ENCODE measurements at regions not wholly inside any gene's neighbourhood (a gene's known extent, or its start where the extent isn't known, plus 50 kb on each side); places are given as distances from the start of the nearest gene placed in this dataset.

DNA sequence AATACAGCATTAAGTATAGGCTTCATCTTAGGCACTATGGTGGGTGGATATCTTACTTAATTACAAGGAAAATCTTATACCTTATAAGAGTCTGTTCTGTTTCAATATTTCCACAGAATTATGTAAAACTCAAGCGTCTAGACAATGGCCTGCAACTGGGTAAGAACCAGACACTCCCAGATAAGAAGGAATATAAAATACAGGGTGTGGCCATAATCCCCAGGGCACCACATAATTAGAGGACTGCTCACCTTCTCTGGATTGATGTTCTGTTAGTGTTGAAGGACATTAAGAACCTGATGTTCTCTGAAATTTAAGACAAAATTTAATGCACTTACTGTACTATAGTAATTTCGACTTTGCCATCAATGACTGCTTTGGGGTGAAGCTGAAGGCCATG lies 198.2 kb upstream of the ARSJ start:
- Mint-ChIP-seq H3K9me3 (no peaks in the 10 kb centered on the region), H3K27ac (no peak overlapping the region), H3K4me1 (ENCODE audit: low read depth) (no peaks in the 10 kb centered on the region), H3K36me3 (ENCODE audit: low read depth) (no peaks in the 10 kb centered on the region), H3K4me3 (no peak overlapping the region), H3K27me3 (ENCODE audit: low read depth) (no peaks in the 10 kb centered on the region)

- Mint-ChIP-seq H3K9me3 (no peaks in the 10 kb centered on the region), H3K27ac (no peak overlapping the region), H3K27me3 (ENCODE audit: low read depth) (no peaks in the 10 kb centered on the region), H3K4me3 (no peak overlapping the region), H3K4me1 (ENCODE audit: low read depth) (no peaks in the 10 kb centered on the region), H3K36me3 (ENCODE audit: low read depth) (no peaks in the 10 kb centered on the region)
Measured at GRCh38 chr4:114178392-114178791, 198.9 kb upstream of the ARSJ start.

- no peaks in the 10 kb centered on the region for H3K4me1 Mint-ChIP-seq (ENCODE audit: low read depth)
- no peaks in the 10 kb centered on the region for H3K27me3 Mint-ChIP-seq (ENCODE audit: low read depth)
- no peak overlapping the region for H3K27ac Mint-ChIP-seq
- H3K4me3 Mint-ChIP-seq = no peak overlapping the region
- no peaks in the 10 kb centered on the region for H3K36me3 Mint-ChIP-seq (ENCODE audit: low read depth)
- H3K9me3 Mint-ChIP-seq = no peaks in the 10 kb centered on the region
Measured at GRCh38 chr4:114180481-114180880, 201.0 kb upstream of the ARSJ start.

GRCh38 chr4:114184901-114185300 lies 205.5 kb upstream of the ARSJ start:
- no peak overlapping the region for H3K4me3 Mint-ChIP-seq
- no peak overlapping the region for H3K27ac Mint-ChIP-seq
- H3K4me1 Mint-ChIP-seq (ENCODE audit: low read depth) = no peaks in the 10 kb centered on the region
- no peaks in the 10 kb centered on the region for H3K9me3 Mint-ChIP-seq
- peaks cover 7% of the 10 kb centered on the region for H3K27me3 Mint-ChIP-seq (ENCODE audit: low read depth)
- no peaks in the 10 kb centered on the region for H3K36me3 Mint-ChIP-seq (ENCODE audit: low read depth)

DNA sequence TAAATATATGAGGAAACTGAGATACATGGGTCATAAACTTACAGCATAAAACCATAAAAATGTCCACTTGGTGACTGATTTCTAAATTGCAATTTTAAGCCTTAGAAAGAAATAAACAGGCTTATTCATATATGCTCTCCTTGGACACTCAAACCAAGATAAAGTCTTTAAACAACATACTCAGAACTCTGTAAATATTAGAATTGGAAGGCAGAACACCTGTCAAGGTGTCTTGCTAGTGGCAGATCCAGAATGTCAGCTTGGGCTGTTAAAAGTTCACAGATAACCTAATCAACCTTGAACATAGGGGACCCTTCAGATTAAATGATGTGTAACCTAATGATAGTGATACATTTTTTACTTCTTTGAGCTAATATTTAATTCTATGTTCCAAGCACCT lies 208.1 kb upstream of the ARSJ start:
- H3K27ac Mint-ChIP-seq = no peak overlapping the region
- no peak overlapping the region for H3K4me3 Mint-ChIP-seq
- no peaks in the 10 kb centered on the region for H3K9me3 Mint-ChIP-seq
- H3K4me1 Mint-ChIP-seq (ENCODE audit: low read depth) = no peaks in the 10 kb centered on the region
- no peaks in the 10 kb centered on the region for H3K36me3 Mint-ChIP-seq (ENCODE audit: low read depth)
- peaks cover 7% of the 10 kb centered on the region for H3K27me3 Mint-ChIP-seq (ENCODE audit: low read depth)

DNA sequence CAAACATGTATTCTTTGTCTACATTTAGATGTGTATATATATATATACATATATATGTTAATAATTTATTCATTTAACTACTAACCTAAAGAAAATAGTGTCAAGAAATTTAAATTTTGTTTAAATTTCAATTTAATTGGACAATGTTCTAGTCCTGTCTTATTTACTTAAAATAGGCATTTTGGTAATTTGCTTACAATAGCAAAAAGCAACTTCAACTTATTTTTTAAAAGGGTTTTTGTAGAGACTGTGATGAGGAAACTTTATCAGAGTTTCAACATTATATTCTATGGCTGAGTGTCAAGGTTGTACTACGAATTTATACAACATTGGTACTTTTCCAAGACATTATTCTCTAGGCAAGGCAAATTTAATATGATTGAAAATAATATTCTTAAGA lies 212.0 kb upstream of the ARSJ start:
- Mint-ChIP-seq H3K27me3 (ENCODE audit: low read depth) (peaks cover 7% of the 10 kb centered on the region), H3K4me3 (no peak overlapping the region), H3K9me3 (no peaks in the 10 kb centered on the region), H3K4me1 (ENCODE audit: low read depth) (no peaks in the 10 kb centered on the region), H3K36me3 (ENCODE audit: low read depth) (no peaks in the 10 kb centered on the region), H3K27ac (no peak overlapping the region)

- Mint-ChIP-seq H3K4me3 (no peak overlapping the region), H3K36me3 (ENCODE audit: low read depth) (no peaks in the 10 kb centered on the region), H3K27me3 (ENCODE audit: low read depth) (peaks cover 7% of the 10 kb centered on the region), H3K4me1 (ENCODE audit: low read depth) (no peaks in the 10 kb centered on the region), H3K27ac (no peak overlapping the region), H3K9me3 (no peaks in the 10 kb centered on the region)
Measured at GRCh38 chr4:114192854-114193253, 213.4 kb upstream of the ARSJ start.

DNA sequence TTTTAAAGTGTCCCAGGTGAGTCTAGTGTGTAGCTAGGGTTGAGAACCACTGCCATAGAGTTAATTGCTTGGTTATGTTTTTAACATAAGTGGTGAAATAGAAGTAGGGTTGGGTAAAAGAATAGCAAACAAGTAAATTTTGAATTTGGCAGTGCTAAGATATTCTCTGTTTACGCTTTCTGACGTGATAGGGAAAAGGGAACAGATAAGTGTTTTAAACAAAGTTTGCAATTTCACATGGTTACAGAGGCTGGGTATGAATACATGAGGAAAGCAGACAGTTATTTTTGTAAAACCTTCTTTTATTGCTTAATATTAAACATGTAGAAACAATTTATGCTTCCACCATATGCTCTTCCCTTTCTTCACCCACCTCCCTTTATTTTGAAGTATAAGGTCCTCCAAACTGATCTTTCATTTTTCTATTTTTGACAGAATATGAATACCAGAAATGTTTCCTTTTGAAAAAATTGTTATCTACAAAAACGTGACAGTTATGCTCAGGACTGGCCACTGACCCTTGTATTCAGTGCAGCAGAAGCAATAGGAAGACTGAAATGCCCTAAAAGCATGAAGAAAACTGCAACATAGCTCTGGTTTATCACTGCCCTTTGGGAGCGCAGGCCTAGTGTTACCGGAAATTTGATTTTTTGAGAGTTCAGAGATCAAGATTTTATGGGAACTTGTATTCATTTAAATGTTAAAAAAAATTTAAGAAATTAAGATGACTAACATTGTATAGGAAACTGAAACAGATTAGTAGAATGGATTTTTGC lies 214.4 kb upstream of the ARSJ start:
- no peak overlapping the region for H3K27ac Mint-ChIP-seq

GRCh38 chr4:114196606-114197005 lies 217.2 kb upstream of the ARSJ start:
- no peak overlapping the region for H3K27ac Mint-ChIP-seq
- H3K4me1 Mint-ChIP-seq (ENCODE audit: low read depth) = no peaks in the 10 kb centered on the region
- H3K36me3 Mint-ChIP-seq (ENCODE audit: low read depth) = no peaks in the 10 kb centered on the region
- no peaks in the 10 kb centered on the region for H3K9me3 Mint-ChIP-seq
- H3K27me3 Mint-ChIP-seq (ENCODE audit: low read depth) = no peaks in the 10 kb centered on the region
- H3K4me3 Mint-ChIP-seq = no peak overlapping the region

More for the DNA sequence above, 214.4 kb upstream of the ARSJ start:
- Mint-ChIP-seq H3K36me3 (ENCODE audit: low read depth) (no peaks in the 10 kb centered on the region), H3K4me1 (ENCODE audit: low read depth) (no peaks in the 10 kb centered on the region), H3K9me3 (no peaks in the 10 kb centered on the region), H3K27me3 (ENCODE audit: low read depth) (peaks cover 7% of the 10 kb centered on the region), H3K4me3 (no peak overlapping the region)

DNA sequence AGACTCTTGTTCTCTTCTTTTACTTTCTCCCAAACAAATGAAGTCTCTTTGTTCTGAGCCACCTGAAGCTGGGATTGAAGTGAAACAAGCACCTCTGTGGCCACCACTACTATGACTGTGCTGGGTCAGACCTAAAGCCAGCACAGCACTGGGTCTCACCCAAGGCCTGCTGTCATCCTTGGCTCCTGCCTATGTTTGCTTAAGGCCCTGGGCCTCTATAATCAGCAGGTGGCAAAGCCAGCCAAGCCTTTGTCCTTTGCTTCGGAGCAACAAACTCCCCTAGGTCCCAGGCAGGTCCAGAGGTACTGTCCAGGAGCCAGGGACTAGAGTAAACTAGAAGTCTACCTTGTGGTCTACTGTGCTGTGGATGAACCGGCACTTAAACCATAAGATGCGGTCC lies 220.6 kb upstream of the ARSJ start:
- H3K36me3 Mint-ChIP-seq (ENCODE audit: low read depth) = no peaks in the 10 kb centered on the region
- no peaks in the 10 kb centered on the region for H3K9me3 Mint-ChIP-seq
- no peak overlapping the region for H3K4me3 Mint-ChIP-seq
- H3K27ac Mint-ChIP-seq = no peak overlapping the region
- H3K27me3 Mint-ChIP-seq (ENCODE audit: low read depth) = no peaks in the 10 kb centered on the region
- H3K4me1 Mint-ChIP-seq (ENCODE audit: low read depth) = no peaks in the 10 kb centered on the region

- no peaks in the 10 kb centered on the region for H3K4me1 Mint-ChIP-seq (ENCODE audit: low read depth)
- no peaks in the 10 kb centered on the region for H3K9me3 Mint-ChIP-seq
- H3K27me3 Mint-ChIP-seq (ENCODE audit: low read depth) = no peaks in the 10 kb centered on the region
- H3K36me3 Mint-ChIP-seq (ENCODE audit: low read depth) = no peaks in the 10 kb centered on the region
- H3K27ac Mint-ChIP-seq = no peak overlapping the region
- H3K4me3 Mint-ChIP-seq = no peak overlapping the region
Measured at GRCh38 chr4:114205261-114205660, 225.8 kb upstream of the ARSJ start.

DNA sequence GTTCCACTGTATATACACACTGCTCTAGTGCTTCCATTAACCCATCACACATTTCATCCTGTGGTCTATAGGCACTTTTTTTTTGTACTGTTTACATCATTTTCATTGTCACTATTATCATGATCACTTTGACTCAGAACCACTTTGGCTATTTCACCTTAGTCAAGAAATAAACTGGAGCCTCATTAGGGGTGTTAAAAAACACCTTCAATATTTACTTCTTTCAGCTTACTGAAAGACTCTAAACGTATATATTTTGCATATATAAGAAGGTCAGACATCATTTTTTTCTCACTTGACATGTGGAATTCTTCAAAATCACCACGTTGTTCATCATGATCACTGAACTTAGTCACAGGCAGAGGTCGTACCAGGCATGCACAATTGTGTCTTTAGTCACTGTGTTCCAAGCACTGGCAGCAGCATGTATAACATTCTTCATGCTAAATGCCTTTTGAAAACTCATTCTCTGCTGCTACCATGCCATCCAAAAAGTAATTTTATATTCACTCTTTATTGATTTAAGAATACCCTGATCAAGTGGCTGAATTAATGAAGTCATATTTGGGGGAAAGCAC lies 229.2 kb upstream of the ARSJ start:
- no peak overlapping the region for H3K4me3 Mint-ChIP-seq
- H3K4me1 Mint-ChIP-seq (ENCODE audit: low read depth) = no peaks in the 10 kb centered on the region
- no peaks in the 10 kb centered on the region for H3K9me3 Mint-ChIP-seq
- no peaks in the 10 kb centered on the region for H3K36me3 Mint-ChIP-seq (ENCODE audit: low read depth)
- H3K27ac Mint-ChIP-seq = no peak overlapping the region
- no peaks in the 10 kb centered on the region for H3K27me3 Mint-ChIP-seq (ENCODE audit: low read depth)

GRCh38 chr4:114209584-114209983 lies 230.1 kb upstream of the ARSJ start:
- Mint-ChIP-seq H3K9me3 (no peaks in the 10 kb centered on the region), H3K27me3 (ENCODE audit: low read depth) (no peaks in the 10 kb centered on the region), H3K4me3 (no peak overlapping the region), H3K36me3 (ENCODE audit: low read depth) (no peaks in the 10 kb centered on the region), H3K27ac (no peak overlapping the region), H3K4me1 (ENCODE audit: low read depth) (no peaks in the 10 kb centered on the region)

DNA sequence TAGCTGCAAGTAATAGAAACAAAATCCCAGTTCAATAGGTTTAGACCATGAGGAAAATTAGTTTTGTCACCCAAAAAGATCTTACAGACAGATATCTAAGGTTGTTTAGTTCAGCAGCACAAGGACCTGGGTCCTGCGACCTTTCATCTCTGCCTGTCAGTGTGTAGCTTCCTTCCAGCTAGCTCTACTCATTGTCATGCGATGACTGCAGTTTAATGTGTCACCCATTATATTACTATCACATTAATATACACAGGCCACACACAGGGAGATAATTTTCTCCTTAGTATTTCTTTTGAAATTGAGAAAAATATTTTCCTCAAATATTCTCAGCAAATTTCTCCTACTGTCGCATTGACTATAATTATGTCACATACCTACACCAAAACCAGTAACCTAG lies 232.1 kb upstream of the ARSJ start:
- Mint-ChIP-seq H3K9me3 (no peaks in the 10 kb centered on the region), H3K27ac (no peak overlapping the region), H3K4me1 (ENCODE audit: low read depth) (no peaks in the 10 kb centered on the region), H3K27me3 (ENCODE audit: low read depth) (no peaks in the 10 kb centered on the region), H3K4me3 (no peak overlapping the region), H3K36me3 (ENCODE audit: low read depth) (no peaks in the 10 kb centered on the region)

DNA sequence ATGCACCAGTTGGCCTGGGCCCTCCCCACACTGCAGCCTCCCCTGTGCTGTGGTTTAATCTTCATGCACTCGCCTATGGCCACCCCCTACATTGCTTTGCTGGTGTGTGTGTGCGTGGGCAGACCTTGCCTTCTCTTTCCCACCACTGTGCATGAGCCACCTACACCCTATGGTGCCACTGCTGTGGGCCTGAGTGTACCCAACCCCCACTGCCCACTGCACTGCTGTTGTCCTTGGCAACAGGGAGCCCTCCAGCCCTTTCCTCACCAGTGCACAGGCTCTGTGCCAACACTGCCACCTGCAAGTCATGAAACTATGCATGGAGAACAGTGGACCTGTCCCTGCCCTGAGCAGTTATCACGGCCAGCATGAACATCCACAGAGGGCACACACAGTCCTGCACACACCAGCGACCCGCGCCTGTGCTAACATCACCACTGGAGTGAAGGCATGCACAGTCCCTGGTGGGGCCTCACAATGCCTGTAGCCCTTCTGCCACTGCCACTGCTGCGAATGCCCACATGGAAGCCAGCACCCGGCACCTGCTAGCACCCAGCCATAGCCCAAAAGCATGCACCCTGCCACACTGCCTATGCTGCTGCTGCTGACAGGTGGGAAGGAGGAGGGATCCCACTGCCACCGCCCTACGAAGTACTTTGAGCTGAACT lies 237.8 kb upstream of the ARSJ start:
- no peak overlapping the region for H3K27ac Mint-ChIP-seq
- H3K36me3 Mint-ChIP-seq (ENCODE audit: low read depth) = no peaks in the 10 kb centered on the region
- H3K27me3 Mint-ChIP-seq (ENCODE audit: low read depth) = peaks cover 5% of the 10 kb centered on the region
- H3K4me1 Mint-ChIP-seq (ENCODE audit: low read depth) = no peaks in the 10 kb centered on the region
- no peaks in the 10 kb centered on the region for H3K9me3 Mint-ChIP-seq
- H3K4me3 Mint-ChIP-seq = no peak overlapping the region

All from T-helper 1 cell treated with Interleukin-12 subunit alpha and Interleukin-12 subunit beta and Interleukin-4 antibody, amounts not matched to agents 30 μg/mL and 1 μg/mL, for 36 hours (primary cell).